Suprapubic skin (tissue), 4 donors: ENCODE measurements at regions not wholly inside any gene's neighbourhood (a gene's known extent, or its start where the extent isn't known, plus 50 kb on each side); places are given as distances from the start of the nearest gene placed in this dataset.
A peak's percentile ranks its signal among the peaks of the same experiment; 100 is the strongest.

ENCODE experiments used
- DNase-seq, 2 donors: peaks; one replicate each; pipeline ENCODE4 v3.0.0-alpha.2; 2019; ENCODE audit warnings: low spot score in 2 of 2
- H3K27ac ChIP-seq: fragments of 200-600 bp; sonication (generic); one replicate; pipeline ENCODE4 v1.5.1; 2019
- H3K27me3 ChIP-seq: fragments of 200-600 bp; sonication (generic); one replicate; pipeline ENCODE4 v1.5.1; 2019
- H3K36me3 ChIP-seq: fragments of 200-600 bp; sonication (generic); one replicate; pipeline ENCODE4 v1.5.1; 2019
- H3K4me1 ChIP-seq: fragments of 200-600 bp; sonication (generic); one replicate; pipeline ENCODE4 v1.5.1; 2019
- H3K4me3 ChIP-seq: fragments of 200-600 bp; sonication (generic); one replicate; pipeline ENCODE4 v1.5.1; 2019; ENCODE audit warnings: mild to moderate bottlenecking
- H3K9me3 ChIP-seq: fragments of 200-600 bp; sonication (generic); one replicate; pipeline ENCODE4 v1.5.1; 2019
- CTCF ChIP-seq, 2 donors: fragments of 200-600 bp in 1 of 2; fragments of 450-650 bp in 1 of 2; sonication (generic) in 1 of 2; IDR thresholded peaks; one replicate each; pipeline ENCODE4 v1.5.1; 2016 to 2019; ENCODE audit warnings: antibody characterized with exemption in 2 of 2, mild to moderate bottlenecking in 1 of 2, moderate library complexity in 1 of 2
- EP300 ChIP-seq: sonication (generic); formaldehyde crosslinking; IDR thresholded peaks from one replicate; pipeline ENCODE4 v1.6.1; 2017; ENCODE audit warnings: antibody characterized with exemption
- POLR2A ChIP-seq, 2 donors: fragments of 450-650 bp; IDR thresholded peaks; one replicate each; pipeline ENCODE4 v1.6.1; 2017; ENCODE audit warnings: antibody characterized with exemption in 2 of 2, mild to moderate bottlenecking in 2 of 2, moderate library complexity in 2 of 2
- POLR2AphosphoS5 ChIP-seq, 3 donors: sonication (generic); formaldehyde crosslinking; IDR thresholded peaks; one replicate each; pipeline ENCODE4 v1.6.1; 2017; ENCODE audit warnings: antibody characterized with exemption in 3 of 3
- WGBS: methylation state at CpG from one replicate; pipeline ENCODE4 v1.1.5; 2018; 5-methylcytosine and 5-hydroxymethylcytosine counted together

GRCh38 chr3:20511863-20512505 lies 326.0 kb upstream of the SGO1 start:
- no peaks in the 10 kb centered on the region for H3K36me3 ChIP-seq
- no peaks in the 10 kb centered on the region for H3K4me1 ChIP-seq
- no peaks in the 10 kb centered on the region for H3K27me3 ChIP-seq
- no peak overlapping the region for H3K4me3 ChIP-seq
- DNase-seq = no peak
- no peak overlapping the region for H3K27ac ChIP-seq
- TF ChIP-seq CTCF (IDR thresholded peaks at IDR 0.05) = peak in 1 of 2 donors; percentile 3
- TF ChIP-seq EP300 = no peak
- peaks cover 3% of the 10 kb centered on the region for H3K9me3 ChIP-seq
- WGBS = 11% methylated on average over 2 of the region's 4 CpGs

DNA sequence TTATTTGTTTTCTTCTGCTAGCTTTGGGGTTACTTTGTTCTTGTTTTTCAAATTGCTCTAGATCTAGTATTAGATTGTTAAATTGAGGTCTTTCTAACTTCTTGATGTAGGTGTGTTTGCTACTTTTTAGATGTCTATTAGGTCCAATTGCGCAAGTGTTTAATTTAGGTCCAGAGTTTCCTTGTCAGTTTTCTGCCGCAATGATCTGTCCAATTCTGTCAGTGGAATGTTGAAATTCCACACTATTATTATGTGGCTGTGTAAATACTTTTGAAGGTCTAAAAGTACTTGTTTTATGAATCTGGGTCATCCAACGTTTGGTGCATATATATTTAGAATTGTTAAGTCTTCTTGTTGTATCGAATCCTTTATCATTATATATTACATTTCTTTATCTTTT lies 324.4 kb upstream of the SGO1 start:
- H3K36me3 ChIP-seq = no peaks in the 10 kb centered on the region
- DNase-seq = no peak
- no peak overlapping the region for H3K27ac ChIP-seq
- TF ChIP-seq CTCF (IDR thresholded peaks at IDR 0.05) (no peak), EP300 (no peak), POLR2AphosphoS5 (IDR thresholded peaks at IDR 0.05) (no peak), POLR2A (IDR thresholded peaks at IDR 0.05) (no peak)
- WGBS = 51% methylated on average over 4 of the region's 4 CpGs
- H3K9me3 ChIP-seq = peaks cover 3% of the 10 kb centered on the region
- no peaks in the 10 kb centered on the region for H3K27me3 ChIP-seq
- no peaks in the 10 kb centered on the region for H3K4me1 ChIP-seq
- H3K4me3 ChIP-seq = no peak overlapping the region

- Histone ChIP-seq H3K27ac (no peak overlapping the region), H3K4me1 (no peaks in the 10 kb centered on the region), H3K9me3 (peaks cover 3% of the 10 kb centered on the region), H3K36me3 (no peaks in the 10 kb centered on the region), H3K4me3 (no peak overlapping the region), H3K27me3 (no peaks in the 10 kb centered on the region)
- WGBS = 77% methylated on average over 1 of the region's 1 CpG
- TF ChIP-seq POLR2A (IDR thresholded peaks at IDR 0.05) (no peak), CTCF (IDR thresholded peaks at IDR 0.05) (no peak), EP300 (no peak), POLR2AphosphoS5 (IDR thresholded peaks at IDR 0.05) (no peak)
- no peak for DNase-seq
Observed at GRCh38 chr3:20503394-20504082, 317.5 kb upstream of the SGO1 start.

DNA sequence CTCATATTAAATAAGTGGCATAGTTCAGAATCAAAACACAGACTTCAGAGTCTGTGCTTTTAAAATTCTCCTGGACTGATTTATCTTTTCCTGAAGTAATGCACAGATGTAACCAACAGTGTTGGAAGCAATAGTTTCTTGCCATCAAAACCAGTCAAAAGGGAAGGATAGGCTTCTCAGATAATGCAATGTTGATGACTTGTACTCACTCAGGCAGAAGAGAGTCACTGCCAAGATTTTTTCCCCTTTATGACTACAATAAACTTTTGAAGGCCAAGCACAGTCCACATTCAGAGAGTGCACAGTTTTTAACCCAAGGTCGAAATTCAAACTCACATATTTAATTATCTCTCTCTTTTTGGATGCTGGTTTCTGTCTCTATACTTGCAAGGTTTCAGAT lies 305.0 kb upstream of the SGO1 start:
- 51% methylated on average over 1 of the region's 1 CpG for WGBS
- no peak for DNase-seq
- Histone ChIP-seq H3K9me3 (peaks cover 4% of the 10 kb centered on the region), H3K4me3 (no peak overlapping the region), H3K27ac (no peak overlapping the region), H3K36me3 (no peaks in the 10 kb centered on the region), H3K27me3 (no peaks in the 10 kb centered on the region), H3K4me1 (no peaks in the 10 kb centered on the region)
- TF ChIP-seq POLR2A (IDR thresholded peaks at IDR 0.05) = no peak
- no peak for TF ChIP-seq POLR2AphosphoS5 (IDR thresholded peaks at IDR 0.05)
- TF ChIP-seq EP300 = no peak
- TF ChIP-seq CTCF (IDR thresholded peaks at IDR 0.05) = no peak

DNA sequence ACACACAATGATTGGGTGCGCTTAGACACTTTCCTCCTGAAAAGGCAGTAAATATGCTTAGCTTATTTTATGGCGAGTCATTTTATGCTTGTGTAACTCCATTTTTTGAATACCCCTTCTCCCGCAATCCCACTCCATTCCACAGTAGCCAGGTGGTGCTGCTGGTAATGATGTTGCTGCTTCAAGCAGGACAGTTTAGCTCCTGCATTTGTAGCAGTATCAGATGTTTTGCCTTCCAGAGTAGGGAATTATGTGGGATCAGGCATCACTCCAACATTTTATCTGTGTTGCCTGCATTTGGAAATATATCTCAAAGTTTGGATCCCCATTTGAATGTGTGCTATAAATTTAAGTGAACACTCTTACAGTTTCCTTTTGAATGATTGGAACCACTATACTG lies 302.1 kb upstream of the SGO1 start:
- no peak overlapping the region for H3K27ac ChIP-seq
- H3K4me1 ChIP-seq = no peaks in the 10 kb centered on the region
- H3K27me3 ChIP-seq = no peaks in the 10 kb centered on the region
- TF ChIP-seq CTCF (IDR thresholded peaks at IDR 0.05) (no peak), EP300 (no peak), POLR2A (IDR thresholded peaks at IDR 0.05) (no peak), POLR2AphosphoS5 (IDR thresholded peaks at IDR 0.05) (no peak)
- DNase-seq = no peak
- peaks cover 5% of the 10 kb centered on the region for H3K9me3 ChIP-seq
- WGBS = 89% methylated on average over 3 of the region's 3 CpGs
- no peak overlapping the region for H3K4me3 ChIP-seq
- H3K36me3 ChIP-seq = no peaks in the 10 kb centered on the region
